AG04450 (cell line): ENCODE measurements at regions not wholly inside any gene's neighbourhood (a gene's known extent, or its start where the extent isn't known, plus 50 kb on each side); places are given as distances from the start of the nearest gene placed in this dataset.

Source experiments
- CTCF ChIA-PET: fragments of 300-600, 350-600 bp; formaldehyde crosslinking; extraction: SDS; loops from one replicate; lab custom pipeline; 2022; ENCODE audit warnings: antibody characterized with exemption, inconsistent platforms; lab: Charles Lee
- POLR2A ChIA-PET: fragments of 350-600 bp; formaldehyde crosslinking; extraction: SDS; loops from one replicate; lab custom pipeline; 2021; ENCODE audit warnings: antibody characterized with exemption, inconsistent platforms; lab: Yijun Ruan, JAX
- DNase-seq: peaks from one replicate; pipeline ENCODE4 v3.0.0-alpha.2; 2011; ENCODE audit warnings: low read depth, low spot score
- H3K27ac ChIP-seq: one replicate; pipeline ENCODE4 v1.5.1; 2012; ENCODE audit warnings: low read depth, low read length, control low read depth
- H3K27me3 ChIP-seq: one replicate; pipeline ENCODE4 v1.6.0; 2012; ENCODE audit warnings: low read length; ENCODE audit not compliant: control insufficient read depth, insufficient read depth
- H3K4me3 ChIP-seq: 2 replicates; pipeline ENCODE4 v1.5.1; 2011; ENCODE audit warnings: mild to moderate bottlenecking, low read depth, low read length, control low read depth
- H3K9me3 ChIP-seq: 2 replicates; pipeline ENCODE4 v1.5.1; 2012; ENCODE audit warnings: low read length; ENCODE audit not compliant: control insufficient read depth, insufficient read depth
- TF ChIP-seq, protein P1 (sequence below): IDR thresholded peaks from 2 replicates; pipeline ENCODE4 v1.5.1; 2011; ENCODE audit warnings: low read depth, low read length, control low read depth, inconsistent platforms

DNA sequence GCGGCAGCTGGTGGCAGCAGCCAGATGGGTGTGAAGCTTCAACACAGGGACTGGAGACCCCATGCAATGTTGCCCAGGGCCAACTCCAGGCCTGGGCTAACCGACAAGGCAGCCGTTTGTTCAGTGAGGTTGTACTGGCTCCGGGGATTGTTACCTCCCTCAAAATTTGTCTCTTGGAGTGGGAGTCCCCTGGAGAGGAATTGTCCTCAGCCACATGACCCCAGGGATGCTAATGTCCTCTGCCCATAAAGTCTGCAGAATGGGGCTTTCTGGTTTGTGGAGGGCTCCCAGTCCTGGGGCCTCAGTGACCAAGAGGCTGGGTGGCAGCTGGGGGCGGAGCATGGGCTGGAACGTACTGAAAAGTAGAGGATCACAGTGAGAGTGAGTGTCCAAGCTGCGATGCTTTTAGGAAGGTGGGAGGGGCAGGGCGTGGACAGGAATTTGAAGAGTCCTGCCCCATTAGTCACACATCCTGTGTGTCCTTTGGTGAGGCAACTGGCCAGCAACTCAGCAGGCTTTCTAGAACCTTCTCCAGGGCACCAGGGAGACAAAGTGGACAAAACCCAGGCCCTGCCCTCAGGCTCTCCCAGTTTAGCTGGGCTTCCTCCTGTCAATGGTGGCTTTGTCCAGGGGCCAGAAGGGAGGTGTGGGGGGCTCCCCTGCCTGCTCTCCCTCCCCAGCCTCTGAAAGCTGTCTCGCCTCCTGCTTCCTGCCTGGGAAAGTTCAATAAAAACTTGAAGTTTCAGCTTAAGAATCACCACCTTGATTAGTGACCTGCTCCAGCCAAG lies 114.0 kb downstream of the NSG2 start:
- no peak overlapping the region for H3K4me3 ChIP-seq
- DNase-seq: no peak
- H3K27me3 ChIP-seq: no peaks in the 10 kb centered on the region
- TF ChIP-seq, protein P1, sequence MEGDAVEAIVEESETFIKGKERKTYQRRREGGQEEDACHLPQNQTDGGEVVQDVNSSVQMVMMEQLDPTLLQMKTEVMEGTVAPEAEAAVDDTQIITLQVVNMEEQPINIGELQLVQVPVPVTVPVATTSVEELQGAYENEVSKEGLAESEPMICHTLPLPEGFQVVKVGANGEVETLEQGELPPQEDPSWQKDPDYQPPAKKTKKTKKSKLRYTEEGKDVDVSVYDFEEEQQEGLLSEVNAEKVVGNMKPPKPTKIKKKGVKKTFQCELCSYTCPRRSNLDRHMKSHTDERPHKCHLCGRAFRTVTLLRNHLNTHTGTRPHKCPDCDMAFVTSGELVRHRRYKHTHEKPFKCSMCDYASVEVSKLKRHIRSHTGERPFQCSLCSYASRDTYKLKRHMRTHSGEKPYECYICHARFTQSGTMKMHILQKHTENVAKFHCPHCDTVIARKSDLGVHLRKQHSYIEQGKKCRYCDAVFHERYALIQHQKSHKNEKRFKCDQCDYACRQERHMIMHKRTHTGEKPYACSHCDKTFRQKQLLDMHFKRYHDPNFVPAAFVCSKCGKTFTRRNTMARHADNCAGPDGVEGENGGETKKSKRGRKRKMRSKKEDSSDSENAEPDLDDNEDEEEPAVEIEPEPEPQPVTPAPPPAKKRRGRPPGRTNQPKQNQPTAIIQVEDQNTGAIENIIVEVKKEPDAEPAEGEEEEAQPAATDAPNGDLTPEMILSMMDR: no peak
- no peaks in the 10 kb centered on the region; the same call in 1 of the 2 replicates for H3K9me3 ChIP-seq
- POLR2A ChIA-PET: no interaction called here
- CTCF ChIA-PET: no interaction called here
- H3K27ac ChIP-seq: no peak overlapping the region

GRCh38 chr5:174165406-174165805 lies 119.9 kb downstream of the NSG2 start:
- Histone ChIP-seq H3K4me3 (no peak overlapping the region), H3K9me3 (no peaks in the 10 kb centered on the region), H3K27ac (no peak overlapping the region), H3K27me3 (no peaks in the 10 kb centered on the region)
- TF ChIP-seq, protein P1: no peak
- no peak for DNase-seq
- CTCF ChIA-PET: no interaction called here
- POLR2A ChIA-PET: no interaction called here

GRCh38 chr5:174166231-174167079 lies 120.9 kb downstream of the NSG2 start:
- TF ChIP-seq, protein P1: no peak
- Histone ChIP-seq H3K4me3 (no peak overlapping the region), H3K9me3 (no peaks in the 10 kb centered on the region), H3K27me3 (no peaks in the 10 kb centered on the region), H3K27ac (no peak overlapping the region)
- CTCF ChIA-PET: no interaction called here
- DNase-seq: no peak
- POLR2A ChIA-PET: no interaction called here

- POLR2A ChIA-PET: no interaction called here
- TF ChIP-seq, protein P1: no peak
- H3K9me3 ChIP-seq: no peaks in the 10 kb centered on the region
- no peak overlapping the region for H3K4me3 ChIP-seq
- no peak for DNase-seq
- CTCF ChIA-PET: no interaction called here
- no peak overlapping the region for H3K27ac ChIP-seq
- no peaks in the 10 kb centered on the region for H3K27me3 ChIP-seq
These were observed 121.8 kb downstream of the NSG2 start for GRCh38 chr5:174167080-174167910.
